ENCODE measurements at regions not wholly inside any gene's neighbourhood (a gene's known extent, or its start where the extent isn't known, plus 50 kb on each side); places are given as distances from the start of the nearest gene placed in this dataset.

DNA sequence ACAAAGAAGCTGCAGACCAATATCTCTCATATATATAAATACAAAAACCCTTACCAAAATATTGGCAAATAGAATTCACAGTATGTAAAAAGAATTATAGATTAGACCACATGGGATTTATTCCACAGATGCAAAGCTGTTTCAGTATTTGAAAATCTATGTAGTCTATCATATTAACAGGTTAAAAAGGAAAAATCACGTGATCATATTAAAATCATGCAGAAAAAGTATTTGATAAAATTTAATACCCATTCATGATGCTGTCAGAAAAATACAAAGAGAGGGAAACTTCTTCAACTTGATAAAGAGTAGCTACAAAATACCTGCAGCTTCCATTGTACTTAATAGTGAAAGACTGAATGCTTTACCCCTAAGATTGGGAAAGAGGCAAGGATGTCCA lies 67.2 kb upstream of the CD44 start (continued):
- TF ChIP-seq ARID4B (CRISPR knock-in tag; IDR thresholded peaks at IDR 0.05; ENCODE audit: borderline replicate concordance), result no peak

DNA sequence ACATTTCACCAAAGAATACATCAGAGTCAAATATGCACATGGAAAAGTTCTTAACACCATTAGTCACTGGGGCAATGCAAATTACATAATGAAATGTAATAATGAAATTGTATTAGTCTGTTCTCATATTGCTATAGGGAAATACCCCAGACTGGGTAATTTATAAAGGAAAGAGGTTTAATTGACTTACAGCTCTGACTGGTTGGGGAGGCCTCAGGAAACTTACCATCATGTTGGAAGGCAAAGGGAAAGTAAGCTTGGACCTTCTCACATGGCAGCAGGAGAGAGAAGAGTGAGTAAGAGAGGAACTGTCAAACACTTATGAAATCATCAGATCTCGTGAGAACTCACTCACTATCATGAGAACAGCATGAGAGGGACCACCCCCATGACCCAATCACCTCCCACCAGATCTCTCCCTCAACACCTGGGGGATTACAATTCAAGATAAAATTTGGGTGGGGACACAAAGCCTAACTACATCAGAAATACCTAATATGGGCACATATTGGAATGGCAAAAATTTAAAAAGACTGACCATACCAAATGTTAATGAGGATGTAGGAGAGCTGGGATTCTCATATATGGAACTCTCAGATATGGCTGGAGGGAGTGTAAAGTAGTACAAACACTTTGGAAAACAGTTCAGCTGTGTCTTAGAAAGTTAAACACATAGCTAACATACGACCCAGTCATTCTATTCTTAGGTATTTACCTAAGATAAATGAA lies 65.1 kb upstream of the CD44 start:
- peaks cover 3% of the 10 kb centered on the region; the same call in 1 of the 2 replicates for H3K27me3 Mint-ChIP-seq (ENCODE audit: low read depth)
- TF ChIP-seq, protein P1, sequence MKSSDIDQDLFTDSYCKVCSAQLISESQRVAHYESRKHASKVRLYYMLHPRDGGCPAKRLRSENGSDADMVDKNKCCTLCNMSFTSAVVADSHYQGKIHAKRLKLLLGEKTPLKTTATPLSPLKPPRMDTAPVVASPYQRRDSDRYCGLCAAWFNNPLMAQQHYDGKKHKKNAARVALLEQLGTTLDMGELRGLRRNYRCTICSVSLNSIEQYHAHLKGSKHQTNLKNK (CRISPR knock-in tag; IDR thresholded peaks at IDR 0.05), result no peak
- no peak for TF ChIP-seq E2F5 (CRISPR knock-in tag; IDR thresholded peaks at IDR 0.05)
- no peak for TF ChIP-seq ZNF263 (CRISPR knock-in tag; IDR thresholded peaks at IDR 0.05; ENCODE audit: low read depth)
- peaks cover 11% of the 10 kb centered on the region; the same call in 1 of the 2 replicates for H3K36me3 Mint-ChIP-seq
- peaks cover 16% of the 10 kb centered on the region for H3K9me3 Mint-ChIP-seq
- no peak overlapping the region for H3K27ac Mint-ChIP-seq
- POLR2A ChIA-PET, result no interaction called here
- H3K4me1 Mint-ChIP-seq, result no peaks in the 10 kb centered on the region
- no peak overlapping the region for H3K4me3 Mint-ChIP-seq
- CTCF ChIA-PET, result no interaction called here
- DNase-seq (ENCODE audit: low spot score) (no peak), ATAC-seq (no peak)

DNA sequence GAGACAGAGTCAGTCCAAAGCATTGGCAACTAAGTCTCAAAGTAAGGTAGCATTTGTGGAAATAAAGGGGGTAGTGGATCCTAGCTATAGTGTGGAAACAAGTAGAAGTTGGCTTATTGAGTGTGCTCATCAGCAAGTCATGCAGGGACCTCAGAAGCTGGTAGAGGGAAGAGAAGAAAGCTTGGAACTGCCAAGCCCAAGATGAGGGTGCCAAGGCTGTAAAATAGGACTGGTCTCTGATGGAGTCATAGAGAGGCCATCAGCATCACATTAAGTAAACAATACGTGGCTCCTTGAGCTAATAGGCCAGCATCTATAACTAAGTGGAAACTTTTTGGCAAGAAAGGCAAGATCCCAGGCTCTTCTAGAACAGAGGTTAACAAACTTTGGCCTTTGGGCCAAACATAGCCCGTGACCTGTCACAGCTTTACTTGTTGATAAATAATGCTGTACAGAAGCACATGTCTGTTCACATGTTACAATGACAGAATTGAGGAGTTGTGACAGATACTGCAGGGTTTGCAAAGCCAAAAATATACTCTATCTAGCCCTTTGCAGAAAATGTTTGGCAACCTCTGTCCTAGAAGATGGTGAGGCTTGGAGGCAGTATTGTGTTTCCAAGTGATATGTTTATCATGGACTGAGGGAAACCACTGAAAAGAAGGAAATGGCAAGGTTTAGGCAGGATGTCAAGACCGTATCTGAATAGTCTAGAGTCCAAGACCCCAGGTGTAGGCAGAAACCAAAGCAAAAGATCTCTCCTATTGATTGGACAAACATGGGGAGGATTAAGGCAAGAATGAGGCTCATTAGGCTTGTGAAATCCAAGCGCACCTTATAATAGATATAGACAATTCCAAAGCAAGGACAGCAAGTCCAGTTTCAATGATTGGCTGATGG lies 62.5 kb upstream of the CD44 start:
- Mint-ChIP-seq H3K4me1 (no peaks in the 10 kb centered on the region), H3K27me3 (ENCODE audit: low read depth) (no peaks in the 10 kb centered on the region), H3K27ac (no peak overlapping the region), H3K9me3 (peaks cover 7% of the 10 kb centered on the region), H3K36me3 (no peaks in the 10 kb centered on the region), H3K4me3 (no peak overlapping the region)
- no peak for ATAC-seq
- CTCF ChIA-PET, result no interaction called here
- no peak for TF ChIP-seq HMGA2 (CRISPR knock-in tag; IDR thresholded peaks at IDR 0.05)
- TF ChIP-seq, protein P2, sequence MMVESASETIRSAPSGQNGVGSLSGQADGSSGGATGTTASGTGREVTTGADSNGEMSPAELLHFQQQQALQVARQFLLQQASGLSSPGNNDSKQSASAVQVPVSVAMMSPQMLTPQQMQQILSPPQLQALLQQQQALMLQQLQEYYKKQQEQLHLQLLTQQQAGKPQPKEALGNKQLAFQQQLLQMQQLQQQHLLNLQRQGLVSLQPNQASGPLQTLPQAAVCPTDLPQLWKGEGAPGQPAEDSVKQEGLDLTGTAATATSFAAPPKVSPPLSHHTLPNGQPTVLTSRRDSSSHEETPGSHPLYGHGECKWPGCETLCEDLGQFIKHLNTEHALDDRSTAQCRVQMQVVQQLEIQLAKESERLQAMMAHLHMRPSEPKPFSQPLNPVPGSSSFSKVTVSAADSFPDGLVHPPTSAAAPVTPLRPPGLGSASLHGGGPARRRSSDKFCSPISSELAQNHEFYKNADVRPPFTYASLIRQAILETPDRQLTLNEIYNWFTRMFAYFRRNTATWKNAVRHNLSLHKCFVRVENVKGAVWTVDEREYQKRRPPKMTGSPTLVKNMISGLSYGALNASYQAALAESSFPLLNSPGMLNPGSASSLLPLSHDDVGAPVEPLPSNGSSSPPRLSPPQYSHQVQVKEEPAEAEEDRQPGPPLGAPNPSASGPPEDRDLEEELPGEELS (CRISPR knock-in tag; IDR thresholded peaks at IDR 0.05), result no peak
- TF ChIP-seq, protein P3, sequence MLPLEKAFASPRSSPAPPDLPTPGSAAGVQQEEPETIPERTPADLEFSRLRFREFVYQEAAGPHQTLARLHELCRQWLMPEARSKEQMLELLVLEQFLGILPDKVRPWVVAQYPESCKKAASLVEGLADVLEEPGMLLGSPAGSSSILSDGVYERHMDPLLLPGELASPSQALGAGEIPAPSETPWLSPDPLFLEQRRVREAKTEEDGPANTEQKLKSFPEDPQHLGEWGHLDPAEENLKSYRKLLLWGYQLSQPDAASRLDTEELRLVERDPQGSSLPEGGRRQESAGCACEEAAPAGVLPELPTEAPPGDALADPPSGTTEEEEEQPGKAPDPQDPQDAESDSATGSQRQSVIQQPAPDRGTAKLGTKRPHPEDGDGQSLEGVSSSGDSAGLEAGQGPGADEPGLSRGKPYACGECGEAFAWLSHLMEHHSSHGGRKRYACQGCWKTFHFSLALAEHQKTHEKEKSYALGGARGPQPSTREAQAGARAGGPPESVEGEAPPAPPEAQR (CRISPR knock-in tag; IDR thresholded peaks at IDR 0.05), result no peak
- no peak for TF ChIP-seq ATF1 (CRISPR knock-in tag; IDR thresholded peaks at IDR 0.05)
- TF ChIP-seq ZNF121 (CRISPR knock-in tag; IDR thresholded peaks at IDR 0.05), result no peak
- no peak for TF ChIP-seq NFE2L1 (CRISPR knock-in tag; IDR thresholded peaks at IDR 0.05)
- TF ChIP-seq CREM (CRISPR knock-in tag; IDR thresholded peaks at IDR 0.05), result no peak
- no peak for TF ChIP-seq EMX1 (CRISPR knock-in tag; IDR thresholded peaks at IDR 0.05)
- DNase-seq (ENCODE audit: low spot score), result no peak
- POLR2A ChIA-PET, result no interaction called here
